GM12892 (cell line): ENCODE measurements at regions not wholly inside any gene's neighbourhood (a gene's known extent, or its start where the extent isn't known, plus 50 kb on each side); places are given as distances from the start of the nearest gene placed in this dataset.

Source experiments
- POLR2A ChIP-seq: IDR thresholded peaks from 2 replicates; pipeline ENCODE4 v1.6.1; 2011; ENCODE audit warnings: low read depth, low read length, control low read depth
- POLR2AphosphoS5 ChIP-seq: IDR thresholded peaks from 2 replicates; pipeline ENCODE4 v1.6.1; 2011; ENCODE audit warnings: low read depth, low read length, control low read depth

DNA sequence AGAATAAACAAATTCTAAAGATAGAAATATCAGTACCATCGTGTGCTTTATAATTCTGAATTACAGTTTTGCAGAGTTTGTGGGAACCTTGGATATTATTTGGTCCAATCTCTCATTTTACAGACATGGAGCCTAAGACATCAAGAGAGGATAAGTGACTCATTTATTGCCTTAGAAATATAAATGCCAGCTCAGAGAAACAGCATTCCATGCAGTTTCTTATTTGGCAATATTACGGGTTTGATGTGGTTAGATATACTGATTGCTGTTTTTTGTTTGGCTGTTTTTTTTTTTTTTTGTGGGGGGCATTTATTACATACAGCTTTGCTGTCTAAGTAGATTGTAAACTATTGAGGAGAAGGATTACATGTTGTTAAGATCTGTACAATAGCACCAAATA, 1241.1 kb upstream of the LRRTM1 start:
- no peak for TF ChIP-seq POLR2AphosphoS5
- TF ChIP-seq POLR2A: no peak
